ENCODE measurements at regions not wholly inside any gene's neighbourhood (a gene's known extent, or its start where the extent isn't known, plus 50 kb on each side); places are given as distances from the start of the nearest gene placed in this dataset.

DNA sequence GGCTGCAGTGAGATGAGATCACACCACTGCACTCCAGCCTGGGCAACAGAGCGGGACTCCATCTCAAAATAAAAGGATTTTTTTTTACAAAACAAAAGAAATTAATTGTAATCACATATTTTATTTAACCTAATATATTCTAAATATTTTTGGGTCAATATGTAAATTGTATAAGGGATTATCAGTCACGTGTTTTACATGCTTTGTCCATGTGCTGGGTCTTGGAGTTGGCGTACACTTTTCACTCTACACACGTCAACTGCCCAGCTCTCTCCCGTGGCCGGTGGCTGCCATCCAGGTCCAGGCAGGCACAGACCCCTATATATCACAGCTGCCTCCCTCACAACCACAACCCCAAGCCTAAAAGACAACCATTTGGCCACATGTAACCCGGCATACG lies 68.1 kb downstream of the RBFOX3 start:
- no peak for DNase-seq (ENCODE audit: low read depth)
- TF ChIP-seq, protein P1, sequence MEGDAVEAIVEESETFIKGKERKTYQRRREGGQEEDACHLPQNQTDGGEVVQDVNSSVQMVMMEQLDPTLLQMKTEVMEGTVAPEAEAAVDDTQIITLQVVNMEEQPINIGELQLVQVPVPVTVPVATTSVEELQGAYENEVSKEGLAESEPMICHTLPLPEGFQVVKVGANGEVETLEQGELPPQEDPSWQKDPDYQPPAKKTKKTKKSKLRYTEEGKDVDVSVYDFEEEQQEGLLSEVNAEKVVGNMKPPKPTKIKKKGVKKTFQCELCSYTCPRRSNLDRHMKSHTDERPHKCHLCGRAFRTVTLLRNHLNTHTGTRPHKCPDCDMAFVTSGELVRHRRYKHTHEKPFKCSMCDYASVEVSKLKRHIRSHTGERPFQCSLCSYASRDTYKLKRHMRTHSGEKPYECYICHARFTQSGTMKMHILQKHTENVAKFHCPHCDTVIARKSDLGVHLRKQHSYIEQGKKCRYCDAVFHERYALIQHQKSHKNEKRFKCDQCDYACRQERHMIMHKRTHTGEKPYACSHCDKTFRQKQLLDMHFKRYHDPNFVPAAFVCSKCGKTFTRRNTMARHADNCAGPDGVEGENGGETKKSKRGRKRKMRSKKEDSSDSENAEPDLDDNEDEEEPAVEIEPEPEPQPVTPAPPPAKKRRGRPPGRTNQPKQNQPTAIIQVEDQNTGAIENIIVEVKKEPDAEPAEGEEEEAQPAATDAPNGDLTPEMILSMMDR (IDR thresholded peaks at IDR 0.05; ENCODE audit: low read depth, low read length): no peak
- TF ChIP-seq MYC (IDR thresholded peaks at IDR 0.05; ENCODE audit: low read depth, low read length): no peak
- TF ChIP-seq, protein P2, sequence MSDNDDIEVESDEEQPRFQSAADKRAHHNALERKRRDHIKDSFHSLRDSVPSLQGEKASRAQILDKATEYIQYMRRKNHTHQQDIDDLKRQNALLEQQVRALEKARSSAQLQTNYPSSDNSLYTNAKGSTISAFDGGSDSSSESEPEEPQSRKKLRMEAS (IDR thresholded peaks at IDR 0.05; ENCODE audit: low read depth, low read length): no peak
- no peak for TF ChIP-seq POLR2A (IDR thresholded peaks at IDR 0.05; ENCODE audit: extremely low read depth, insufficient read length)
- H3K4me3 ChIP-seq (ENCODE audit: low read depth, low read length): no peak overlapping the region

DNA sequence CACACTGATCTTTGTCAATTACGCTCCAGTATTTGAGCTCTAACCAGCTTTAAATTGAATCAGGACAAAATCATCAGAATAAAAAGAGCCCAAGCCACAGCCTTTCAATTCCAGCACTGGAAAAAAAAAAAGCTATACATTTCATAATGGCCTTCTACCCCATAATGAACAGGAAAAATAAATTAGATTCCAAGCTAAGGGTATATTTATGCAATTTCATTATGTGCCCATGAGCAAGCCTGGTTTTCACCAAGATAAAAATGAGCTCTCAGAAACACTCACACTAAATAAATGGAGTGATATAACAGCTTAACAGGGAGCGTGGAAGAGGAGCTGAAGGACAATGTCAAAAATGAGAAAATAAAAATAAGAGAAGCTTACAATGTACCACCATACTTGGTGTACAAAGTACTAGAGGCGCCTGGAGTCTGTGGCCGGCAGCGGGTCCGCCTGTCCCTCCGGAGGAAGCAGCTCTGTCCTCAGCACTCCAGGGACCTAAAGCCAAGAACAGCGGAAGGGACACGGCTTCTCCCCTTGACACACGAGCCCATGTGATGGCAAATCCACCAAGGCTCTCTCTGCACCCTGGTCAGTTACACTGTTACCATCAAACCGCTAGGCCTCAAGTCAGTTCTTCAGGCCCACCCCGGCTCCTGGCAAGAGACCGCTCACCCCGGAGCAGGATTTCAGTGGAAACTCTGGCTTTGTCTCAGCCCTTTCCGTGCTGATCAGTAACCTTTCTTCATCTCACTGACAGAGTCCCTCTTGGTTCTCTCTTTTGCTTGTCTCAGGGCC lies 69.6 kb downstream of the RBFOX3 start:
- no peak overlapping the region for H3K4me3 ChIP-seq (ENCODE audit: low read depth, low read length)

DNA sequence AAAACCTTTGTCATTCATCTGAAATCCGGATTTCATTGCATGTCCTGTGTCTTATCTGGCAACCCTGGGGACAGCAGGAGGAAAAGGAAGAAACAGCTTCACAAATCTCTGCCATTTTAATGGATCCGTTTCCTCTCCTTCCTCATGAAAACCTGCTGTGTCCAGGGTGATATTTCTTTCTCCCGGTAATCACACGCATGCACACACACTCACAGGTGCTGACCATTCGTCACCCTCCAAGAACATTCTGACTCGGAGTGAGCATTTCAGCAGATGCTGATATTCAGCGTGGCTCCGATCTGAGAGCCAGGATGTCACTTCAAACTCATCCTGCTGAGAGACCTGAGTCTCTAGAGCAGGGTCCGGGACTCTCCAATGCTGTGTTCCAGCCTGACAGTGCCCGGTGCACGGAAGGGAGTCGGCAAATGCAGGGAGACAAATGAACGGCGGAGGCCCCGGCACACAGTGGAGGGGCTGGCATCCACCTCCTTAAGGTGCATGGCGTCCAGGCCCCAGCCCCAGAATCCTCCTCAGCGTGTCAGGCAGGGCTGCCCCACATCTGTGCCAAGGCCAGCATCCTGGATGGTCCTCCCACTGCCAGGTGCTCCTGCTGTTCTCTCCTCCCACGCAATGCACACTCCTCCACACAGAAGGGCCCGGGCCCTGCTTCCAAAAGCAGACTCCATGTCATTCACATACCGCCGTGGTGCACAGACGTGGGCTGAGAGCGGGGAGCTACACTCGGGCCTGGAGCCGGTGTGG lies 70.7 kb downstream of the RBFOX3 start:
- TF ChIP-seq MYC (IDR thresholded peaks at IDR 0.05; ENCODE audit: low read depth, low read length) (no peak), POLR2A (IDR thresholded peaks at IDR 0.05; ENCODE audit: extremely low read depth, insufficient read length) (no peak)
- TF ChIP-seq, protein P2 (IDR thresholded peaks at IDR 0.05; ENCODE audit: low read depth, low read length): no peak
- TF ChIP-seq, protein P1 (IDR thresholded peaks at IDR 0.05; ENCODE audit: low read depth, low read length): no peak
- DNase-seq (ENCODE audit: low read depth): no peak
- no peak overlapping the region for H3K4me3 ChIP-seq (ENCODE audit: low read depth, low read length)

More for the DNA sequence above, 69.6 kb downstream of the RBFOX3 start:
- DNase-seq (ENCODE audit: low read depth): no peak
- TF ChIP-seq, protein P2 (IDR thresholded peaks at IDR 0.05; ENCODE audit: low read depth, low read length): no peak
- TF ChIP-seq MYC (IDR thresholded peaks at IDR 0.05; ENCODE audit: low read depth, low read length): no peak
- TF ChIP-seq, protein P1 (IDR thresholded peaks at IDR 0.05; ENCODE audit: low read depth, low read length): no peak
- no peak for TF ChIP-seq POLR2A (IDR thresholded peaks at IDR 0.05; ENCODE audit: extremely low read depth, insufficient read length)

DNA sequence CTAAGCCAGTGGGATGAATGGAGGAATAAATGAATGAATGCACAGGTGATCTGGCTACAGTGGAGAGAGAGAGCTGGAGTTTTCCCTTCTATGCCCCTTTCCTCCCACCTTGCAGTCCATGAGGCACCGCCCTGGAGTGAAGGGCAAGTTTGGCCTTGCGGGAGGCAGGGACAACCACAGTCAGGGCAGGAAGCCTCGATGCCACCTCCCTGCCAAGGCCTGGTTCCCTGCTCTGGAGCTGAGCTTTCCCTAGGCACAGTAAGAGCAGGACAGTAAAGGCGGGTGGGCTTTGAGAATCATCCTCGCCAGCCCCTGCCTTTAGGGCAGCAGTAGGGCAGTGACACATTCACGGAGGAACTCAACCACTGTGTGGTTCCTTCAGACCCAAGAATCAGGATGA lies 72.6 kb downstream of the RBFOX3 start:
- no peak overlapping the region for H3K4me3 ChIP-seq (ENCODE audit: low read depth, low read length)
- no peak for DNase-seq (ENCODE audit: low read depth)

DNA sequence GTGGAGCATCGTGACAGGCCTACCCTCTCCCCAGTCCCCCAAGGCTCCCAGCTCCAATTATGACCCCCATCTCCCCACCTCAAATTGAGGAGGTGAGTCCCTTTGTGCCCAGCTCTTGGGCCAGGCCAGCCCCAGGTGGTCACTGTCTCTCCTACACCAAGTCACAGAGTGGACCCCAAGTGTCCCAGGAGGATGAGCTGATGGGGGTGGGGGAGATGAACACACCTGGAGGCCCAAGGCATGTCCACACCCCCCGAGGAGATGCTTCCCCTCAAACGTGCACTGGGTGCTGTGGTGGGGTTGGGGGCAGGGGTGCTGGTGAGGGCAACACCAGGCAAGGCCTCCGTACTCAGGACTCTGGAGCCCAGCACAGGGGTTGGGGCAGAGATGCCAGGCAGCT lies 73.2 kb downstream of the RBFOX3 start:
- TF ChIP-seq, protein P2 (IDR thresholded peaks at IDR 0.05; ENCODE audit: low read depth, low read length): no peak
- TF ChIP-seq POLR2A (IDR thresholded peaks at IDR 0.05; ENCODE audit: extremely low read depth, insufficient read length) (no peak), MYC (IDR thresholded peaks at IDR 0.05; ENCODE audit: low read depth, low read length) (no peak)
- TF ChIP-seq, protein P1 (IDR thresholded peaks at IDR 0.05; ENCODE audit: low read depth, low read length): no peak
- H3K4me3 ChIP-seq (ENCODE audit: low read depth, low read length): no peak overlapping the region
- no peak for DNase-seq (ENCODE audit: low read depth)

More for the DNA sequence above, 72.6 kb downstream of the RBFOX3 start:
- TF ChIP-seq, protein P2 (IDR thresholded peaks at IDR 0.05; ENCODE audit: low read depth, low read length): no peak
- TF ChIP-seq, protein P1 (IDR thresholded peaks at IDR 0.05; ENCODE audit: low read depth, low read length): no peak
- no peak for TF ChIP-seq POLR2A (IDR thresholded peaks at IDR 0.05; ENCODE audit: extremely low read depth, insufficient read length)
- no peak for TF ChIP-seq MYC (IDR thresholded peaks at IDR 0.05; ENCODE audit: low read depth, low read length)
